HepG2 (cell line): ENCODE measurements at regions not wholly inside any gene's neighbourhood (a gene's known extent, or its start where the extent isn't known, plus 50 kb on each side); places are given as distances from the start of the nearest gene placed in this dataset.

Source experiments
- BCL6 ChIP-seq: IDR thresholded peaks from 2 replicates; pipeline ENCODE4 v1.6.1; 2016; ENCODE audit warnings: missing genetic modification reagents, missing compliant biosample characterization
- ETV5 ChIP-seq: IDR thresholded peaks from 2 replicates; pipeline ENCODE4 v1.6.1; 2018; ENCODE audit warnings: missing biosample characterization, missing genetic modification reagents, inconsistent platforms, borderline replicate concordance
- KAT7 ChIP-seq: IDR thresholded peaks from 2 replicates; pipeline ENCODE4 v1.6.1; 2018; ENCODE audit warnings: borderline replicate concordance, missing compliant biosample characterization
- NFKB2 ChIP-seq: sonication (generic); formaldehyde crosslinking; IDR thresholded peaks from 2 replicates; pipeline ENCODE4 v1.4.0; 2020; ENCODE audit warnings: missing genetic modification reagents, borderline replicate concordance
- PCBP2 ChIP-seq: fragments of 200-400 bp; formaldehyde crosslinking; optimal IDR thresholded peaks from 2 replicates; pipeline ENCODE3; 2018; ENCODE audit warnings: low read length, low read depth; ENCODE audit not compliant: poor library complexity, severe bottlenecking
- PLRG1 ChIP-seq: fragments of 450-650 bp; conservative IDR thresholded peaks from 2 replicates; pipeline ENCODE4 v1.6.1; 2016
- RXRA ChIP-seq: sonication (generic); formaldehyde crosslinking; IDR thresholded peaks from 2 replicates; pipeline ENCODE4 v1.5.1; 2020; ENCODE audit warnings: missing genetic modification reagents
- SNAPC2 ChIP-seq: sonication (generic); formaldehyde crosslinking; IDR thresholded peaks from 2 replicates; pipeline ENCODE4 v1.8.1; 2022; ENCODE audit warnings: mild to moderate bottlenecking, missing genetic modification reagents
- SRSF4 ChIP-seq: fragments of 200-400 bp; formaldehyde crosslinking; IDR thresholded peaks from one replicate; pipeline ENCODE4 v1.6.1; 2018; ENCODE audit warnings: mild to moderate bottlenecking, low read depth, low read length, moderate library complexity; ENCODE audit not compliant: poor library complexity, severe bottlenecking
- THYN1 ChIP-seq: sonication (generic); formaldehyde crosslinking; IDR thresholded peaks from 2 replicates; pipeline ENCODE4 v1.8.1; 2023; ENCODE audit warnings: low read depth, mild to moderate bottlenecking, moderate library complexity, missing genetic modification reagents, borderline replicate concordance
- YY1 ChIP-seq: IDR thresholded peaks from 2 replicates; pipeline ENCODE4 v1.6.1; 2011; ENCODE audit warnings: low read length, low read depth, moderate library complexity, mild to moderate bottlenecking; ENCODE audit not compliant: insufficient read depth, insufficient replicate concordance
- ZBTB21 ChIP-seq: sonication (generic); formaldehyde crosslinking; IDR thresholded peaks from 2 replicates; pipeline ENCODE4 v1.4.0; 2020; ENCODE audit warnings: missing genetic modification reagents
- ZNF121 ChIP-seq: sonication (generic); formaldehyde crosslinking; IDR thresholded peaks from 2 replicates; pipeline ENCODE4 v1.5.0; 2020; ENCODE audit warnings: mild to moderate bottlenecking, missing genetic modification reagents
- ZNF136 ChIP-seq: sonication (generic); formaldehyde crosslinking; IDR thresholded peaks from 2 replicates; pipeline ENCODE4 v1.8.1; 2022; ENCODE audit warnings: low read depth, mild to moderate bottlenecking, moderate library complexity, missing genetic modification reagents
- ZNF160 ChIP-seq: sonication (generic); formaldehyde crosslinking; IDR thresholded peaks from 2 replicates; pipeline ENCODE4 v1.8.0; 2022; ENCODE audit warnings: mild to moderate bottlenecking, inconsistent platforms, missing genetic modification reagents
- ZNF274 ChIP-seq: sonication (generic); formaldehyde crosslinking; IDR thresholded peaks from 2 replicates; pipeline ENCODE4 v1.5.1; 2020; ENCODE audit warnings: mild to moderate bottlenecking, missing genetic modification reagents
- ZNF354B ChIP-seq: sonication (generic); formaldehyde crosslinking; IDR thresholded peaks from 2 replicates; pipeline ENCODE4 v1.8.0; 2022; ENCODE audit warnings: mild to moderate bottlenecking, missing genetic modification reagents
- ZNF441 ChIP-seq: sonication (generic); formaldehyde crosslinking; IDR thresholded peaks from 2 replicates; pipeline ENCODE4 v1.7.0; 2021; ENCODE audit warnings: missing genetic modification reagents, borderline replicate concordance
- ZNF605 ChIP-seq: sonication (generic); formaldehyde crosslinking; IDR thresholded peaks from 2 replicates; pipeline ENCODE4 v1.8.0; 2022; ENCODE audit warnings: mild to moderate bottlenecking, missing genetic modification reagents
- TF ChIP-seq, protein P1 (sequence below): sonication (generic); formaldehyde crosslinking; IDR thresholded peaks from 2 replicates; pipeline ENCODE4 v1.8.0; 2022; ENCODE audit warnings: mild to moderate bottlenecking, missing genetic modification reagents, moderate library complexity
- TF ChIP-seq, protein P2 (sequence below): conservative IDR thresholded peaks from 2 replicates; pipeline ENCODE4 v1.6.1; 2018; ENCODE audit warnings: missing genetic modification reagents
- TF ChIP-seq, protein P3 (sequence below): sonication (generic); formaldehyde crosslinking; IDR thresholded peaks from 2 replicates; pipeline ENCODE4 v1.4.0; 2020; ENCODE audit warnings: missing genetic modification reagents
- TF ChIP-seq, protein P4 (sequence below): sonication (generic); formaldehyde crosslinking; IDR thresholded peaks from 2 replicates; pipeline ENCODE4 v1.4.0; 2020; ENCODE audit warnings: missing genetic modification reagents, borderline replicate concordance

DNA sequence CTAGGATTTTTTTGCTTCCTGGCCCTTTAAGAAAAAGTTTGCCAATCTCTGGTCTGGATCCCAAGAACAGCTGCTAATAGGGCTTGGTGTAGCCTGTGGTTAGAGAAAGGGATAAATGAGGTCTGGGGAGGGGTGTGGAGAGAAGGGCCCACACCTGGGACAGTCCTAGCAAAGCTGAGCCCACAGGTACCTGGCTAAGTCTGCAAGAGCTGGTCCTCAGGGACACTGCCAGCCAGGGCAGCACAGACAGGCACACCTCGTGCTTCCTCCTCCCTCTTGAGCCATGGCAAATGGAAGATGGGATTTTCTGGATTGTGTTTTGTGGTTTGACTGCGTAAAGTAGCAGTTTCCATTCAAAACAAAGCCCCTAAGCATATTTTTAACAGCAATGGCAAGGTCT is 217.5 kb downstream of the SOX9 start (continued):
- TF ChIP-seq ZNF160 (CRISPR knock-in tag) = no peak
- no peak for TF ChIP-seq RXRA
- no peak for TF ChIP-seq ZNF605 (CRISPR knock-in tag)
- TF ChIP-seq PCBP2 = peak; percentile 16
- TF ChIP-seq ZNF121 (CRISPR knock-in tag) = peak; percentile 53; the same call in 1 of the 2 replicates
- no peak for TF ChIP-seq SNAPC2
- no peak for TF ChIP-seq YY1
- TF ChIP-seq, protein P1, sequence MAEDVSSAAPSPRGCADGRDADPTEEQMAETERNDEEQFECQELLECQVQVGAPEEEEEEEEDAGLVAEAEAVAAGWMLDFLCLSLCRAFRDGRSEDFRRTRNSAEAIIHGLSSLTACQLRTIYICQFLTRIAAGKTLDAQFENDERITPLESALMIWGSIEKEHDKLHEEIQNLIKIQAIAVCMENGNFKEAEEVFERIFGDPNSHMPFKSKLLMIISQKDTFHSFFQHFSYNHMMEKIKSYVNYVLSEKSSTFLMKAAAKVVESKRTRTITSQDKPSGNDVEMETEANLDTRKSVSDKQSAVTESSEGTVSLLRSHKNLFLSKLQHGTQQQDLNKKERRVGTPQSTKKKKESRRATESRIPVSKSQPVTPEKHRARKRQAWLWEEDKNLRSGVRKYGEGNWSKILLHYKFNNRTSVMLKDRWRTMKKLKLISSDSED (CRISPR knock-in tag) = no peak
- TF ChIP-seq ZNF354B (CRISPR knock-in tag) = 0 out of 2 replicates have a peak, but pooled peaks have one; percentile 12
- no peak for TF ChIP-seq ZBTB21
- no peak for TF ChIP-seq SRSF4
- no peak for TF ChIP-seq ZNF441 (CRISPR knock-in tag)
- TF ChIP-seq, protein P2, sequence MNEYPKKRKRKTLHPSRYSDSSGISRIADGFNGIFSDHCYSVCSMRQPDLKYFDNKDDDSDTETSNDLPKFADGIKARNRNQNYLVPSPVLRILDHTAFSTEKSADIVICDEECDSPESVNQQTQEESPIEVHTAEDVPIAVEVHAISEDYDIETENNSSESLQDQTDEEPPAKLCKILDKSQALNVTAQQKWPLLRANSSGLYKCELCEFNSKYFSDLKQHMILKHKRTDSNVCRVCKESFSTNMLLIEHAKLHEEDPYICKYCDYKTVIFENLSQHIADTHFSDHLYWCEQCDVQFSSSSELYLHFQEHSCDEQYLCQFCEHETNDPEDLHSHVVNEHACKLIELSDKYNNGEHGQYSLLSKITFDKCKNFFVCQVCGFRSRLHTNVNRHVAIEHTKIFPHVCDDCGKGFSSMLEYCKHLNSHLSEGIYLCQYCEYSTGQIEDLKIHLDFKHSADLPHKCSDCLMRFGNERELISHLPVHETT (CRISPR knock-in tag) = no peak
- TF ChIP-seq, protein P3, sequence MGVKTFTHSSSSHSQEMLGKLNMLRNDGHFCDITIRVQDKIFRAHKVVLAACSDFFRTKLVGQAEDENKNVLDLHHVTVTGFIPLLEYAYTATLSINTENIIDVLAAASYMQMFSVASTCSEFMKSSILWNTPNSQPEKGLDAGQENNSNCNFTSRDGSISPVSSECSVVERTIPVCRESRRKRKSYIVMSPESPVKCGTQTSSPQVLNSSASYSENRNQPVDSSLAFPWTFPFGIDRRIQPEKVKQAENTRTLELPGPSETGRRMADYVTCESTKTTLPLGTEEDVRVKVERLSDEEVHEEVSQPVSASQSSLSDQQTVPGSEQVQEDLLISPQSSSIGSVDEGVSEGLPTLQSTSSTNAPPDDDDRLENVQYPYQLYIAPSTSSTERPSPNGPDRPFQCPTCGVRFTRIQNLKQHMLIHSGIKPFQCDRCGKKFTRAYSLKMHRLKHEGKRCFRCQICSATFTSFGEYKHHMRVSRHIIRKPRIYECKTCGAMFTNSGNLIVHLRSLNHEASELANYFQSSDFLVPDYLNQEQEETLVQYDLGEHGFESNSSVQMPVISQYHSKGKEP (CRISPR knock-in tag) = no peak
- 0 out of 2 replicates have a peak, but pooled peaks have one; percentile 48 for TF ChIP-seq ZNF274 (CRISPR knock-in tag)
- TF ChIP-seq KAT7 (CRISPR knock-in tag) = no peak
- TF ChIP-seq PLRG1 = no peak
- TF ChIP-seq, protein P4, sequence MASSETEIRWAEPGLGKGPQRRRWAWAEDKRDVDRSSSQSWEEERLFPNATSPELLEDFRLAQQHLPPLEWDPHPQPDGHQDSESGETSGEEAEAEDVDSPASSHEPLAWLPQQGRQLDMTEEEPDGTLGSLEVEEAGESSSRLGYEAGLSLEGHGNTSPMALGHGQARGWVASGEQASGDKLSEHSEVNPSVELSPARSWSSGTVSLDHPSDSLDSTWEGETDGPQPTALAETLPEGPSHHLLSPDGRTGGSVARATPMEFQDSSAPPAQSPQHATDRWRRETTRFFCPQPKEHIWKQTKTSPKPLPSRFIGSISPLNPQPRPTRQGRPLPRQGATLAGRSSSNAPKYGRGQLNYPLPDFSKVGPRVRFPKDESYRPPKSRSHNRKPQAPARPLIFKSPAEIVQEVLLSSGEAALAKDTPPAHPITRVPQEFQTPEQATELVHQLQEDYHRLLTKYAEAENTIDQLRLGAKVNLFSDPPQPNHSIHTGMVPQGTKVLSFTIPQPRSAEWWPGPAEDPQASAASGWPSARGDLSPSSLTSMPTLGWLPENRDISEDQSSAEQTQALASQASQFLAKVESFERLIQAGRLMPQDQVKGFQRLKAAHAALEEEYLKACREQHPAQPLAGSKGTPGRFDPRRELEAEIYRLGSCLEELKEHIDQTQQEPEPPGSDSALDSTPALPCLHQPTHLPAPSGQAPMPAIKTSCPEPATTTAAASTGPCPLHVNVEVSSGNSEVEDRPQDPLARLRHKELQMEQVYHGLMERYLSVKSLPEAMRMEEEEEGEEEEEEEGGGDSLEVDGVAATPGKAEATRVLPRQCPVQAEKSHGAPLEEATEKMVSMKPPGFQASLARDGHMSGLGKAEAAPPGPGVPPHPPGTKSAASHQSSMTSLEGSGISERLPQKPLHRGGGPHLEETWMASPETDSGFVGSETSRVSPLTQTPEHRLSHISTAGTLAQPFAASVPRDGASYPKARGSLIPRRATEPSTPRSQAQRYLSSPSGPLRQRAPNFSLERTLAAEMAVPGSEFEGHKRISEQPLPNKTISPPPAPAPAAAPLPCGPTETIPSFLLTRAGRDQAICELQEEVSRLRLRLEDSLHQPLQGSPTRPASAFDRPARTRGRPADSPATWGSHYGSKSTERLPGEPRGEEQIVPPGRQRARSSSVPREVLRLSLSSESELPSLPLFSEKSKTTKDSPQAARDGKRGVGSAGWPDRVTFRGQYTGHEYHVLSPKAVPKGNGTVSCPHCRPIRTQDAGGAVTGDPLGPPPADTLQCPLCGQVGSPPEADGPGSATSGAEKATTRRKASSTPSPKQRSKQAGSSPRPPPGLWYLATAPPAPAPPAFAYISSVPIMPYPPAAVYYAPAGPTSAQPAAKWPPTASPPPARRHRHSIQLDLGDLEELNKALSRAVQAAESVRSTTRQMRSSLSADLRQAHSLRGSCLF (CRISPR knock-in tag) = no peak
- TF ChIP-seq NFKB2 (CRISPR knock-in tag) = no peak
- TF ChIP-seq ZNF136 (CRISPR knock-in tag) = 0 out of 2 replicates have a peak, but pooled peaks have one; percentile 16
- no peak for TF ChIP-seq BCL6 (CRISPR knock-in tag)
- 0 out of 2 replicates have a peak, but pooled peaks have one; percentile 1 for TF ChIP-seq THYN1
- no peak for TF ChIP-seq ETV5 (CRISPR knock-in tag)
